Endothelial cell of umbilical vein (primary cell): ENCODE measurements at regions not wholly inside any gene's neighbourhood (a gene's known extent, or its start where the extent isn't known, plus 50 kb on each side); places are given as distances from the start of the nearest gene placed in this dataset.

Experiments used
- BruUV-seq: library from RNA; stranded (reverse); fragments of 400-500 nt; replicated peaks from 2 replicates; lab custom pipeline; 2021; lab: Mats Ljungman, UMichigan
- CTCF ChIA-PET: fragments of 300-600, 350-600 bp; sonication (Branson Sonifier 250); formaldehyde crosslinking; loops from one replicate; lab custom pipeline; 2021; ENCODE audit warnings: antibody characterized with exemption, inconsistent platforms; lab: Charles Lee
- POLR2A ChIA-PET: fragments of 300-600, 350-600 bp; sonication (Branson Sonifier 250); formaldehyde crosslinking; loops from one replicate; lab custom pipeline; 2021; ENCODE audit warnings: antibody characterized with exemption, inconsistent platforms; lab: Charles Lee
- DNase-seq: peaks from one replicate; pipeline ENCODE4 v3.0.0-alpha.2; 2011; ENCODE audit warnings: low read depth, low spot score
- FAIRE-seq: peaks from 2 replicates; lab custom pipeline; 2011; peaks lifted over from hg19 to GRCh38; lab: Jason Lieb, UNC
- H2AFZ ChIP-seq: 2 replicates; pipeline ENCODE4 v1.6.0; 2012; ENCODE audit warnings: low read depth, low read length, control low read depth, inconsistent platforms
- H3K27ac ChIP-seq: 2 replicates; pipeline ENCODE4 v1.5.1; 2011; ENCODE audit warnings: low read depth, mild to moderate bottlenecking, control low read depth, low read length, moderate library complexity; ENCODE audit not compliant: insufficient read depth
- H3K27me3 ChIP-seq, 2 experiments: 2 replicates each; pipeline versions ENCODE4 v1.6.0 to v1.6.1; 2011; ENCODE audit warnings: low read length in 2 of 2, mixed read lengths in 1 of 2; ENCODE audit not compliant: control insufficient read depth in 2 of 2, insufficient read depth in 2 of 2
- H3K36me3 ChIP-seq, 2 experiments: 2 replicates in 1 of 2; 3 replicates in 1 of 2; pipeline ENCODE4 v1.5.1; 2011; ENCODE audit warnings: low read length in 2 of 2, mild to moderate bottlenecking in 1 of 2, moderate library complexity in 1 of 2; ENCODE audit not compliant: control insufficient read depth in 2 of 2, insufficient read depth in 2 of 2; ENCODE audit errors: extremely low read depth in 1 of 2
- H3K4me1 ChIP-seq: 3 replicates; pipeline ENCODE4 v1.5.1; 2011; ENCODE audit warnings: mild to moderate bottlenecking, low read length; ENCODE audit not compliant: control insufficient read depth, insufficient read depth; ENCODE audit errors: extremely low read depth
- H3K4me2 ChIP-seq: 2 replicates; pipeline ENCODE4 v1.6.1; 2011; ENCODE audit warnings: low read length, control low read depth, mixed read lengths; ENCODE audit not compliant: insufficient read depth
- H3K4me3 ChIP-seq, 3 experiments: fragments of 200-600 bp in 1 of 3; sonication (generic), shearing (Covaris generic) in 1 of 3; replicated peaks in 1 of 3; 2 replicates each; pipeline ENCODE4 v1.5.1; 2011 to 2016; ENCODE audit warnings: control low read depth in 3 of 3, low read length in 3 of 3, mild to moderate bottlenecking in 2 of 3, inconsistent platforms in 1 of 3, low read depth in 1 of 3, moderate library complexity in 1 of 3; ENCODE audit not compliant: insufficient read depth in 1 of 3
- H3K79me2 ChIP-seq: 2 replicates; pipeline ENCODE4 v1.6.0; 2012; ENCODE audit warnings: low read length, inconsistent platforms; ENCODE audit not compliant: control insufficient read depth, insufficient read depth
- H3K9ac ChIP-seq: replicated peaks from 2 replicates; pipeline ENCODE3; 2011; ENCODE audit warnings: low read length, control low read depth; ENCODE audit not compliant: insufficient read depth; ENCODE audit errors: extremely low read depth
- H3K9me1 ChIP-seq: replicated peaks from 3 replicates; pipeline ENCODE4 v1.6.0; 2011; ENCODE audit warnings: mild to moderate bottlenecking, low read length; ENCODE audit not compliant: control insufficient read depth, insufficient read depth; ENCODE audit errors: extremely low read depth
- H3K9me3 ChIP-seq: replicated peaks from 2 replicates; pipeline ENCODE4 v1.5.1; 2012; ENCODE audit warnings: low read length, inconsistent platforms; ENCODE audit not compliant: control insufficient read depth, insufficient read depth
- H4K20me1 ChIP-seq: replicated peaks from 2 replicates; pipeline ENCODE3; 2011; ENCODE audit warnings: mild to moderate bottlenecking, low read length; ENCODE audit not compliant: control insufficient read depth, insufficient read depth; ENCODE audit errors: extremely low read depth
- CTCF ChIP-seq, 2 donors: IDR thresholded peaks; 1 replicate in 1 of 2; 2 replicates in 1 of 2; pipeline ENCODE4 v1.5.1; 2011; ENCODE audit warnings: low read length in 2 of 2, mild to moderate bottlenecking in 2 of 2, moderate library complexity in 2 of 2, control low read depth in 1 of 2, inconsistent platforms in 1 of 2, low read depth in 1 of 2; ENCODE audit not compliant: insufficient read depth in 1 of 2; ENCODE audit errors: extremely low read depth in 1 of 2
- EZH2 ChIP-seq: IDR thresholded peaks from 2 replicates; pipeline ENCODE4 v1.6.1; 2012; ENCODE audit warnings: borderline replicate concordance, low read depth, mild to moderate bottlenecking, moderate library complexity, low read length, inconsistent platforms; ENCODE audit not compliant: severe bottlenecking
- FOS ChIP-seq: IDR thresholded peaks from 2 replicates; pipeline ENCODE4 v1.6.1; 2011; ENCODE audit warnings: mild to moderate bottlenecking, low read length, moderate library complexity, borderline replicate concordance; ENCODE audit not compliant: insufficient read depth
- GATA2 ChIP-seq: IDR thresholded peaks from 2 replicates; pipeline ENCODE4 v1.7.0; 2011; ENCODE audit warnings: low read depth, mild to moderate bottlenecking, moderate library complexity, mixed read lengths, low read length; ENCODE audit not compliant: insufficient read length, insufficient read depth
- JUN ChIP-seq: IDR thresholded peaks from 2 replicates; pipeline ENCODE4 v1.6.1; 2011; ENCODE audit warnings: borderline replicate concordance, low read depth; ENCODE audit not compliant: insufficient read length, insufficient read depth
- MAX ChIP-seq: IDR thresholded peaks from 2 replicates; pipeline ENCODE4 v1.6.1; 2011; ENCODE audit not compliant: insufficient read depth, insufficient read length
- MYC ChIP-seq: IDR thresholded peaks from one replicate; pipeline ENCODE4 v1.6.1; 2011; ENCODE audit warnings: mild to moderate bottlenecking, low read depth, low read length
- POLR2A ChIP-seq: IDR thresholded peaks from 2 replicates; pipeline ENCODE4 v1.6.1; 2012; ENCODE audit warnings: low read depth, mild to moderate bottlenecking, control low read depth, low read length
- POLR2AphosphoS5 ChIP-seq: IDR thresholded peaks from 2 replicates; pipeline ENCODE4 v1.6.1; 2012; ENCODE audit warnings: low read depth, mild to moderate bottlenecking, control low read depth, low read length, moderate library complexity; ENCODE audit not compliant: insufficient read depth
- dilution Hi-C: fragments of 300-500 bp; cut with MboI; formaldehyde crosslinking; loops from one replicate; pipeline ENCODE4 v1.15.0; 2019; ENCODE audit warnings: low sequenced_read_pairs; ENCODE audit not compliant: extremely low pct_ligation_motif_present
- intact Hi-C: fragments of 100-400 bp; cut with micrococcal nuclease; formaldehyde crosslinking; loops from one replicate; pipeline ENCODE4 v1.10.0; 2022

- dilution Hi-C loops: no loop called here
- TF ChIP-seq GATA2 (no peak), POLR2A (no peak), JUN (no peak), POLR2AphosphoS5 (no peak), MYC (no peak), MAX (no peak), CTCF (IDR thresholded peaks at IDR 0.05; ENCODE audit: extremely low read depth in 1 of 2, insufficient read depth in 1 of 2, low read depth in 1 of 2, low read length in 2 of 2) (no peak), EZH2 (no peak), FOS (no peak)
- no TSS peak for BruUV-seq
- no peak overlapping the region for H3K4me3 ChIP-seq
- H3K79me2 ChIP-seq: no peaks in the 10 kb centered on the region
- ChIA-PET CTCF (no interaction called here), POLR2A (no interaction called here)
- H3K9ac ChIP-seq: no peak overlapping the region
- no peaks in the 10 kb centered on the region for H3K4me1 ChIP-seq
- no peaks in the 10 kb centered on the region for H3K27me3 ChIP-seq
- H4K20me1 ChIP-seq: no peaks in the 10 kb centered on the region
- H3K27ac ChIP-seq: no peak overlapping the region
- DNase-seq: no peak
- no peak overlapping the region for H3K4me2 ChIP-seq
- H3K9me1 ChIP-seq: no peaks in the 10 kb centered on the region
- H2AFZ ChIP-seq: no peak overlapping the region
- no peak for FAIRE-seq
- no peaks in the 10 kb centered on the region for H3K9me3 ChIP-seq
- H3K36me3 ChIP-seq: no peaks in the 10 kb centered on the region
- intact Hi-C loops: no loop called here
Measured at GRCh38 chr2:188894979-188895378, 79.2 kb upstream of the COL3A1 start.
